ENCODE measurements at regions not wholly inside any gene's neighbourhood (a gene's known extent, or its start where the extent isn't known, plus 50 kb on each side); places are given as distances from the start of the nearest gene placed in this dataset.

DNA sequence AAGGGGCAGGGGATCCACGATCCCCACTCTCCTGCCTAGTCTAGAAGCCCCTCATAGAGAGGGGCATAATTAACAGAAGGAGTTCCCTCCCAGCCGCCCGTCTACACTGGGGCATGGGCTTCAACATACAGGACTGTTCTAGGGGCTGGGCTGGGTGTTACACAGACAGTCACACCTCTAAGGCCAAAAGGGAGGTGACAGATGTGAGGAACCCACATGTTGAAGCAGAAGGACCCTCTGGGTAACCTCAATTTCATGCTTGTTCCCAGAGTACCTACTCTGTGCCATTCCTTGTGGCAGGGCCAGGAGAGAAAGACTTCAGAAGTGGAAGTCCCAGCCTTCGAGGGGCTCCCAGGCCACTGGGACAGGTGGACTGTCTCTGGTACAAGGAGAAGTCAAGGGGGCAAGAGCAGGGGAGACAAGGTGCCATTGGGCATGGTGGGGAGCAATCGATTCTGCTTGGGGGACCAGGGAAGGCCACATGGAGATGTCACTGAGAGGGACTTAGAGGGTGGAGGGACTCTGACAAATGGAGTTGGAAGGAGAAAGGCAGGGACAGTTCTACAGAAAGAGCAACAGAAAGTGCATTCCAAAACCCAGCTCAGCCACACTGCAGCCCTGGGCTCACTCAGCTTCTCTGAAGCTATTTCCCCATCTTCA, 71.3 kb downstream of the CPN2 start:
- DNase-seq (ENCODE audit: low read depth in 3 of 3) = no peak

DNA sequence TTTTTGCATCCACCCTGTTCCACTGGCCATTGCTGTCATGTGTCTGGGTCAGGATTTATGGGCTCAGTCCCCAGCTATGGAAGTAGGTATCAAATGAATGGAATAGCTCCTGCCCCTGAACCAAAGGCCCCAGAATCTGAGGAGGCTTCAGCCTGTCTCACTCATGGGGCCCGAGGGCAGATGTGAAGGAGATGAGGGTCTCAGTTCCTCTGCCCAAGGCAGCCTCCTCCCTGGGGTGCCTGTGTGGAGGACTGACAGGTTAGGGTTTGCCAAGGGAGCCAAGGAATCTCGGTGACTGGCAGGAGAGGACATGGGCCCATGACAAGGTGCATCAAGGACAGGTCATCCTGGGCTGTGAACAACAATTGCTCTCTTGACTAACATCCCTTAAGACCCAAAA, 70.4 kb downstream of the CPN2 start:
- no peak for DNase-seq (ENCODE audit: low read depth in 3 of 3)

- DNase-seq (ENCODE audit: low read depth in 3 of 3) = no peak
These were observed 69.8 kb downstream of the CPN2 start for GRCh38 chr3:194281306-194281705.

GRCh38 chr3:194281766-194282165, 69.4 kb downstream of the CPN2 start:
- no peak for DNase-seq (ENCODE audit: low read depth in 3 of 3)

- no peak for DNase-seq (ENCODE audit: low read depth in 3 of 3)
These were observed 68.5 kb downstream of the CPN2 start for GRCh38 chr3:194282436-194283122.

- DNase-seq (ENCODE audit: low read depth in 3 of 3) = no peak
These were observed 67.7 kb downstream of the CPN2 start for GRCh38 chr3:194283221-194284006.

DNA sequence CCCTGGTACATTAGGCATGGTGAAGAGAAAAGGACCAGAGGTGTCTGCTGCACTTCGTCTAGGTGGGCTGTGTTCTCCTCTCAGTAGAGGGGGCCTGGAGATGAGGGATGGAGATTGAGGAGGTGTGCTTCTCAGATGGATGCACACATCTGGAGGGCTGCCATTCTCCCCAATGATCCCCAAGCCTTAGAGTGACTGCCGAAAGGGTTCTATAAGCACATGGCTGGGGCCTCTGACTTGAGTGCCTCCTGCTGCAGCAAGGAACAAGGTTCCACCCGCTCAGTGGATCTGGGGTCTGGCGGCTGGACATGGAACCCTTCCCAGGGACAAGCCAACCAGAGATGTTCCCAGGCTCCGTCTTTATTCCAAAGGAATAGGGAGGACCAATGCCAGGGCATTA, 66.8 kb downstream of the CPN2 start:
- DNase-seq (ENCODE audit: low read depth in 3 of 3) = no peak

DNA sequence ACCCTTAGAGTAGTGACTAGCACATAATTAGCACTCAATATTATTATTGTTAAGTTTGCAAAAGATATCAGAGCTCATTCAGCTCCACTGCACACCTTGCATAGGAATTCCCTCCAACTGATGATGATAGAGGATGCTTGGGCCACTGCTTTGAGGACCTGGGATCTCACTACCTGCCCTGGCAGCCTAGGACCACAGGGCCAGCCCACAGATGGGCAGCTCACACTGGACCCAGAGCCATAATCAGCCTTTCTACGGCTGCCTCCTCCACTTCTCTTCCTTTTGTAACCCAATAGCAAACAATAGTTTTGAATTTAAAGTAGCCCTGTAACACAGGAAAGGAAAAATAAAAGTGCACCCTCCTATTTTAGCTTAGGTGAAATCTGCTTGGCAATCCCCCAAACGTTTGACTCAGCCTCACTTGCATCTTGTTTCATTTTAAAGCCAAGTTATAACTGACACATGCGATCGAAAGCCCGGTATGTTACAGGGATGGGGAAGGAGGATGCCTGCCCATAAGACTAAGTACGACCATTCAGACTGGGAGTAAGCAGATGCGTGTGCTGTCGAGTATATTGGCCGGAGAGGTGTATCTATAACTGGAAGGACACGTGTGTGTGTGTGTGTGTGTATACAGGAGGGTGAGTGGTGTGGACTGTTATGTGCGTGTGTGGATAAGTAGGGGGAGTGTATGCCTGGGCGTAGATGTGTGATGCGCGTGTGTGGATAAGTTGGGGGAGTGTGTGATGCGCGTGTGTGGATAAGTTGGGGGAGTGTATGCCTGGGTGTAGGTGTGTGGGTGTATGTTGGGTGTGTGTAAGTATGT, 65.9 kb downstream of the CPN2 start:
- DNase-seq (ENCODE audit: low read depth in 3 of 3) = no peak

- DNase-seq (ENCODE audit: low read depth in 3 of 3) = no peak
These were observed 65.3 kb downstream of the CPN2 start for GRCh38 chr3:194285850-194286197.

GRCh38 chr3:194286375-194287146, 64.6 kb downstream of the CPN2 start:
- DNase-seq (ENCODE audit: low read depth in 3 of 3) = no peak

DNA sequence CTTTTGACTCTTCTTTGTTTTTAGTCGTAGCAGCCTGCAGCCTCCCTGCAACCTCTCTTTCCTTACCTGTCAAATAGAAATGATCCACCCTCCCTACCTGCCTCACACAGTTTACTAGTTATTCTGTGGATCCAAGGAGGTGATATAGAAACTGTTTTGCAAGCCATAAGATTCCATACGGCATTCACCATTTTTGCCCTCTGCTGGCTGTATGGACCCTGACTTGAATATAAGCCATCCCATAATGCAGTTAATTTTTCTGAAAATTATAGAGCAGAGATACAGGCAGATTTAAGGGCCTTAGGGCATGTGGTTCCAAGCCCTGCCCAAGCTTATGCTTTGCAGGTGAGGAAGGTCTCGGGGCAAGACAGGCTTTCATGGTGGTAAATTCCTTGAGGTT, 63.8 kb downstream of the CPN2 start:
- no peak for DNase-seq (ENCODE audit: low read depth in 3 of 3)

DNA sequence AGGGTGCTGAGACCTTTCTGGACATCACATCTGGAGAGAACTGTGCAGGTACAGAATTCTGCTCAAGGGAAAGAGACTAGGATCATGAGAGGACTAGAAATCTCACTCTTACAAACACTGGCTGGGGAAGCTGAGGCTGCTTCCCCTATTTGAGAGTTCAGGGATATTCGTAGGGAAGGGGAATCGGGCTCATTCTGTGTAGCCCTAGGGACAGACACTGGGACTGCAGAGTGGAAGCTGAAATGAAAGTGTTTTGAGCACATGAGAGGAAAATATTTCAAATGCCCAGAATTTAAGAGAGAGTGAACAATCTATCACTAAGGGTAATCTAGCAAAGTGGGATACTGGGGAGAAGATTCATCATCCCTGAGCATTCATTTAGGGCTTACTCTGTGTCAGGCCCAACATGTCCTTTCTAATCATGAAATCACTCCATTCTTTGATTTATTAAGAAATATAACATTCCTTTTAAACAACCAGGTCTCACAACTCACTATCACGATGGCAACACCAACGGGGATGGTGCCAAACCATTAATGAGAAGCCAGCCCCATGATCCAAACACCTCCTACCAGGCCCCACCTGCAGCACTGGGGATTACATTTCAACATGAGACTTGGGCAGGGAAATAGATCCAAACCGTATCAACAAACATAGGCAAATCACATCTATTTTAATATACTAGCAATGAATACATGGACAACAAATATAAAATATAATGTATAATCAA, 63.0 kb downstream of the CPN2 start:
- no peak for DNase-seq (ENCODE audit: low read depth in 3 of 3)

Measured in stimulated activated CD4-positive, alpha-beta T cell treated with anti-CD3 and anti-CD28 coated beads, TNF-alpha, amount 100 ng/mL, for 24 hours (primary cell).